ENCODE measurements at regions not wholly inside any gene's neighbourhood (a gene's known extent, or its start where the extent isn't known, plus 50 kb on each side); places are given as distances from the start of the nearest gene placed in this dataset.
"Not testable (repeated sequence)": the region's sequence is repeated elsewhere in the genome, so short reads cannot be mapped to it uniquely, and the experiment has no call there.

GRCh38 chr6:15953152-15953880 lies 175.6 kb upstream of the MYLIP start:
- DNase-seq, result no peak

GRCh38 chr6:15952231-15953151 lies 176.4 kb upstream of the MYLIP start:
- no peak for DNase-seq

GRCh38 chr6:15950962-15951569 lies 177.8 kb upstream of the MYLIP start:
- DNase-seq, result no peak

- DNase-seq, result no peak
Observed at GRCh38 chr6:15949982-15950381, 178.9 kb upstream of the MYLIP start.

- no peak for DNase-seq
Observed at GRCh38 chr6:15948930-15949900, 179.7 kb upstream of the MYLIP start.

- no peak for DNase-seq
Observed at GRCh38 chr6:15947923-15948322, 181.0 kb upstream of the MYLIP start.

GRCh38 chr6:15947436-15947835 lies 181.4 kb upstream of the MYLIP start:
- no peak for DNase-seq

GRCh38 chr6:15946701-15947385 lies 182.0 kb upstream of the MYLIP start:
- no peak for DNase-seq

GRCh38 chr6:15945593-15946159 lies 183.2 kb upstream of the MYLIP start:
- DNase-seq, result no peak

- no peak for DNase-seq
Observed at GRCh38 chr6:15943423-15943822, 185.5 kb upstream of the MYLIP start.

- DNase-seq, result no peak
Observed at GRCh38 chr6:15941168-15941567, 187.7 kb upstream of the MYLIP start.

- no peak for DNase-seq
Observed at GRCh38 chr6:15938107-15938506, 190.8 kb upstream of the MYLIP start.

GRCh38 chr6:15937602-15938001 lies 191.3 kb upstream of the MYLIP start:
- DNase-seq, result no peak

GRCh38 chr6:15936503-15936902 lies 192.4 kb upstream of the MYLIP start:
- no peak for DNase-seq

GRCh38 chr6:15935661-15936060 lies 193.2 kb upstream of the MYLIP start:
- no peak for DNase-seq

GRCh38 chr6:15931697-15932096 lies 197.2 kb upstream of the MYLIP start:
- DNase-seq, result not testable (repeated sequence)

GRCh38 chr6:15930207-15930606 lies 198.7 kb upstream of the MYLIP start:
- no peak for DNase-seq

GRCh38 chr6:15929685-15930084 lies 199.2 kb upstream of the MYLIP start:
- DNase-seq, result no peak

- DNase-seq, result no peak
Observed at GRCh38 chr6:15927531-15928225, 201.2 kb upstream of the MYLIP start.

GRCh38 chr6:15926256-15926655 lies 202.6 kb upstream of the MYLIP start:
- no peak for DNase-seq

GRCh38 chr6:15924893-15925292 lies 204.0 kb upstream of the MYLIP start:
- DNase-seq, result no peak
